Activated CD8-positive, alpha-beta memory T cell treated with anti-CD3 and anti-CD28 coated beads, Interleukin-2, amount 50 U/mL, for 1 hour (primary cell): ENCODE measurements at regions not wholly inside any gene's neighbourhood (a gene's known extent, or its start where the extent isn't known, plus 50 kb on each side); places are given as distances from the start of the nearest gene placed in this dataset.
"Not testable (repeated sequence)": the region's sequence is repeated elsewhere in the genome, so short reads cannot be mapped to it uniquely, and the experiment has no call there.

Experiments
- DNase-seq: peaks from one replicate; pipeline ENCODE4 v3.0.0-alpha.2; 2020; ENCODE audit errors: extremely low read depth

GRCh38 chr7:68243128-68243527, 1246.5 kb downstream of the TYW1 start:
- DNase-seq = no peak

GRCh38 chr7:68244389-68244788, 1247.8 kb downstream of the TYW1 start:
- DNase-seq = no peak

- DNase-seq = no peak
Measured at GRCh38 chr7:68245688-68246087, 1249.1 kb downstream of the TYW1 start.

GRCh38 chr7:68246189-68246633, 1249.6 kb downstream of the TYW1 start:
- no peak for DNase-seq

- no peak for DNase-seq
Measured at GRCh38 chr7:68247126-68247525, 1250.5 kb downstream of the TYW1 start.

GRCh38 chr7:68247571-68247970, 1250.9 kb downstream of the TYW1 start:
- no peak for DNase-seq

- no peak for DNase-seq
Measured at GRCh38 chr7:68248973-68249372, 1252.3 kb downstream of the TYW1 start.

GRCh38 chr7:68249611-68250010, 1253.0 kb downstream of the TYW1 start:
- DNase-seq = no peak

- DNase-seq = no peak
Measured at GRCh38 chr7:68250143-68250542, 1253.5 kb downstream of the TYW1 start.

- DNase-seq = not testable (repeated sequence)
Measured at GRCh38 chr7:68254815-68255214, 1258.2 kb downstream of the TYW1 start.

GRCh38 chr7:68256295-68256694, 1259.7 kb downstream of the TYW1 start:
- no peak for DNase-seq

- no peak for DNase-seq
Measured at GRCh38 chr7:68258609-68259008, 1262.0 kb downstream of the TYW1 start.

- DNase-seq = no peak
Measured at GRCh38 chr7:68265258-68265657, 1268.6 kb downstream of the TYW1 start.

- no peak for DNase-seq
Measured at GRCh38 chr7:68266004-68266579, 1269.5 kb downstream of the TYW1 start.

- no peak for DNase-seq
Measured at GRCh38 chr7:68267486-68267885, 1270.9 kb downstream of the TYW1 start.

- no peak for DNase-seq
Measured at GRCh38 chr7:68269405-68269804, 1272.8 kb downstream of the TYW1 start.

- DNase-seq = no peak
Measured at GRCh38 chr7:68272507-68272906, 1275.9 kb downstream of the TYW1 start.

GRCh38 chr7:68276725-68277124, 1280.1 kb downstream of the TYW1 start:
- DNase-seq = no peak

GRCh38 chr7:68279827-68280400, 1283.3 kb downstream of the TYW1 start:
- DNase-seq = no peak

GRCh38 chr7:68280931-68281330, 1284.3 kb downstream of the TYW1 start:
- no peak for DNase-seq

GRCh38 chr7:68288144-68288593, 1291.5 kb downstream of the TYW1 start:
- DNase-seq = no peak

- no peak for DNase-seq
Measured at GRCh38 chr7:68291710-68292109, 1295.1 kb downstream of the TYW1 start.

GRCh38 chr7:68295386-68295785, 1298.8 kb downstream of the TYW1 start:
- DNase-seq = no peak

GRCh38 chr7:68304536-68304935, 1293.7 kb upstream of the AUTS2 start:
- no peak for DNase-seq
